Ishikawa (cell line): ENCODE measurements at regions not wholly inside any gene's neighbourhood (a gene's known extent, or its start where the extent isn't known, plus 50 kb on each side); places are given as distances from the start of the nearest gene placed in this dataset.

Source experiments
- CEBPB ChIP-seq: IDR thresholded peaks from 2 replicates; pipeline ENCODE4 v1.6.1; 2012
- CREB1 ChIP-seq: IDR thresholded peaks from 2 replicates; pipeline ENCODE4 v1.6.1; 2012; ENCODE audit warnings: low read depth
- EGR1 ChIP-seq: IDR thresholded peaks from 2 replicates; pipeline ENCODE4 v1.6.1; 2012
- EP300 ChIP-seq: IDR thresholded peaks from 2 replicates; pipeline ENCODE4 v1.6.1; 2012; ENCODE audit warnings: borderline replicate concordance
- FOXM1 ChIP-seq: IDR thresholded peaks from 2 replicates; pipeline ENCODE4 v1.6.1; 2012; ENCODE audit warnings: low read depth, borderline replicate concordance
- NFIC ChIP-seq: IDR thresholded peaks from 2 replicates; pipeline ENCODE4 v1.6.1; 2012
- RAD21 ChIP-seq: IDR thresholded peaks from 2 replicates; pipeline ENCODE4 v1.6.1; 2012; ENCODE audit warnings: low read depth
- TAF1 ChIP-seq: IDR thresholded peaks from 2 replicates; pipeline ENCODE4 v1.6.1; 2012; ENCODE audit warnings: low read depth, mild to moderate bottlenecking
- TCF12 ChIP-seq: IDR thresholded peaks from 2 replicates; pipeline ENCODE4 v1.6.1; 2012; ENCODE audit warnings: low read depth
- TEAD4 ChIP-seq: IDR thresholded peaks from 2 replicates; pipeline ENCODE4 v1.6.1; 2012
- YY1 ChIP-seq: IDR thresholded peaks from 2 replicates; pipeline ENCODE4 v1.6.1; 2012; ENCODE audit warnings: low read depth
- ZBTB7A ChIP-seq: IDR thresholded peaks from 2 replicates; pipeline ENCODE4 v1.6.1; 2012; ENCODE audit warnings: low read depth
- TF ChIP-seq, protein P1 (sequence below): IDR thresholded peaks from 2 replicates; pipeline ENCODE4 v1.6.1; 2012
- TF ChIP-seq, protein P2 (sequence below): IDR thresholded peaks from 2 replicates; pipeline ENCODE4 v1.6.1; 2012
- TF ChIP-seq, protein P3 (sequence below): IDR thresholded peaks from 2 replicates; pipeline ENCODE4 v1.6.1; 2012; ENCODE audit warnings: low read depth, mild to moderate bottlenecking

DNA sequence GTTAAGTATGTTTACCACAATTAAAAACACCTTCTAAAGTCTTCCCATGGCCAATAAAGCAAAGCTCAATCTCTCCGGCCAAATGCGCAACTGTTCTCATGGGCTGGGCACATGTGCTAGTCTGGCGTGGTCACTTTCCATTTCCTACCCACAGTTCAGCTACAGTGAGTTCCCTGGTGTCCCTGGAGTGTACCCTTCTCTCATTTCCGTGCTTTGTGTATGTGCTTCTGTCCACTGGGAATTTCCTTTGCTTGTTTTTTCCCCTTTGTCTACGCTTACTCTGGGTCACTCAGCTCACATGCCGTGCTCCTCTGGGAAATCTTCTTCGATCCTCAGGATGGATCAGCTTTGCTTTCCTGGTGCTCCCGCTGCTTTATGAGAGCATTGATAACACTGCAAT lies 69.6 kb upstream of the GYPC start:
- TF ChIP-seq TCF12 (no peak), EGR1 (no peak), TEAD4 (no peak), RAD21 (no peak)
- TF ChIP-seq, protein P1, sequence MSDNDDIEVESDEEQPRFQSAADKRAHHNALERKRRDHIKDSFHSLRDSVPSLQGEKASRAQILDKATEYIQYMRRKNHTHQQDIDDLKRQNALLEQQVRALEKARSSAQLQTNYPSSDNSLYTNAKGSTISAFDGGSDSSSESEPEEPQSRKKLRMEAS = no peak
- TF ChIP-seq, protein P2, sequence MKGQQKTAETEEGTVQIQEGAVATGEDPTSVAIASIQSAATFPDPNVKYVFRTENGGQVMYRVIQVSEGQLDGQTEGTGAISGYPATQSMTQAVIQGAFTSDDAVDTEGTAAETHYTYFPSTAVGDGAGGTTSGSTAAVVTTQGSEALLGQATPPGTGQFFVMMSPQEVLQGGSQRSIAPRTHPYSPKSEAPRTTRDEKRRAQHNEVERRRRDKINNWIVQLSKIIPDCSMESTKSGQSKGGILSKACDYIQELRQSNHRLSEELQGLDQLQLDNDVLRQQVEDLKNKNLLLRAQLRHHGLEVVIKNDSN = no peak

DNA sequence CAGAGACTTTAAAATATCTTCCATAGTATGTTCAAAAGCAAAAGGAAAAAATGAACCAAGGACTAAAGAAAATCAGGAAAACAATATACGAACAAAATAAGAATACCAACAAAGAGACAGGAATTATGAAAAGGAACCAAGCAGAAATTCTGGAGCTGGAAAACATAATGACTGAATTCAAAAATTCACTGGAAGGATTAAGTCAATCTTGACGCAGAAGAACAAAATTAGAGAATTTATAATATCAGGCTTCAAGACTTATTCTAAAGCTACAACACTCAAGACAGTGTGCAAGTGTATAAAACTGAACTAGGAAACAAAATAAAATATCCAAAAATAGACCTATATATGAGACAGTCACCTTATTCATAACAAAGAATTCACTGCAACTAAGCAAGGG lies 56.9 kb upstream of the GYPC start:
- no peak for TF ChIP-seq YY1

DNA sequence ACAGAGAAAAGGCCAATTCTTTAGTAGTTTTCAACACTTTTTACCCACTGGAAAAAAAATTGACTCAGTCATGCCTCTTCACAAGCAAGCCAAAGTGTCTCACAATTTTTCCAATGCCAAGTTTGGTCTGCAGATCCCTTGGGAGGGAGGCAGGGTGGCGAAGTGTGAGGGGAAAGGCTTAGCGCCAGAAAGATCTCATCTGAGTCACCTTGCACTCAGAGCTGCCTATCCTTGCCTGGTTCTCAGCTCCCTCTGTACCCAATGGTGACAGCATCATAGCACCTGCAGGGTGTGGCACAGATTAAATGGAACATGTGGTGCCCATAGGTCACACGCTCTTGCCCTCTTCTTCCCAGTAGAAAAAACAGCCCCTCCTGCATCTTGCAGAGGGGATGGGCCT lies 55.2 kb upstream of the GYPC start:
- TF ChIP-seq EGR1 (no peak), ZBTB7A (no peak), FOXM1 (no peak), TCF12 (no peak), TAF1 (no peak), RAD21 (no peak), NFIC (no peak), EP300 (no peak)
- TF ChIP-seq, protein P2 = no peak

DNA sequence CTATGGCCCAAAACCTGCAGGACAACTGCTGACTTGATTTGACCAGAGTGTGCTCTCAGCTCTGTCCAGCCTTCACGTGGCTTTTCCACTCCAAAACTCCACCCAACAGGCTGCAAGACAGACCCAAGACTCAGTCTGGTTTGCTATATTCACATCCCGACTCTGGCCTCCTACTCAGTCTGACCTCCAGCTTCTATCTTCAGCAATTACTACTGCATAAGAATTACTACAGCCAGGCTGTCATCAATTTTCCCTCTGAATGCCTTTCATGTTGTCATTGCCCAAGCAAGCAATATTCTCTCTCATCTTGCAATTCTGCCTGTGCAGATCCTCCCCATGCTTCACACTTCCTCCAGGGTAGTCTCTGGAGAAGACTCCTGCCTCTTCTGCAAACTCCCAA lies 53.6 kb upstream of the GYPC start:
- no peak for TF ChIP-seq CEBPB
- TF ChIP-seq RAD21 = no peak
- TF ChIP-seq ZBTB7A = no peak
- TF ChIP-seq EP300 = no peak
- TF ChIP-seq TAF1 = no peak
- TF ChIP-seq YY1 = no peak
- TF ChIP-seq NFIC = no peak
- TF ChIP-seq, protein P2 = no peak
- no peak for TF ChIP-seq TEAD4
- TF ChIP-seq, protein P3, sequence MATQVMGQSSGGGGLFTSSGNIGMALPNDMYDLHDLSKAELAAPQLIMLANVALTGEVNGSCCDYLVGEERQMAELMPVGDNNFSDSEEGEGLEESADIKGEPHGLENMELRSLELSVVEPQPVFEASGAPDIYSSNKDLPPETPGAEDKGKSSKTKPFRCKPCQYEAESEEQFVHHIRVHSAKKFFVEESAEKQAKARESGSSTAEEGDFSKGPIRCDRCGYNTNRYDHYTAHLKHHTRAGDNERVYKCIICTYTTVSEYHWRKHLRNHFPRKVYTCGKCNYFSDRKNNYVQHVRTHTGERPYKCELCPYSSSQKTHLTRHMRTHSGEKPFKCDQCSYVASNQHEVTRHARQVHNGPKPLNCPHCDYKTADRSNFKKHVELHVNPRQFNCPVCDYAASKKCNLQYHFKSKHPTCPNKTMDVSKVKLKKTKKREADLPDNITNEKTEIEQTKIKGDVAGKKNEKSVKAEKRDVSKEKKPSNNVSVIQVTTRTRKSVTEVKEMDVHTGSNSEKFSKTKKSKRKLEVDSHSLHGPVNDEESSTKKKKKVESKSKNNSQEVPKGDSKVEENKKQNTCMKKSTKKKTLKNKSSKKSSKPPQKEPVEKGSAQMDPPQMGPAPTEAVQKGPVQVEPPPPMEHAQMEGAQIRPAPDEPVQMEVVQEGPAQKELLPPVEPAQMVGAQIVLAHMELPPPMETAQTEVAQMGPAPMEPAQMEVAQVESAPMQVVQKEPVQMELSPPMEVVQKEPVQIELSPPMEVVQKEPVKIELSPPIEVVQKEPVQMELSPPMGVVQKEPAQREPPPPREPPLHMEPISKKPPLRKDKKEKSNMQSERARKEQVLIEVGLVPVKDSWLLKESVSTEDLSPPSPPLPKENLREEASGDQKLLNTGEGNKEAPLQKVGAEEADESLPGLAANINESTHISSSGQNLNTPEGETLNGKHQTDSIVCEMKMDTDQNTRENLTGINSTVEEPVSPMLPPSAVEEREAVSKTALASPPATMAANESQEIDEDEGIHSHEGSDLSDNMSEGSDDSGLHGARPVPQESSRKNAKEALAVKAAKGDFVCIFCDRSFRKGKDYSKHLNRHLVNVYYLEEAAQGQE = no peak
- no peak for TF ChIP-seq CREB1
- no peak for TF ChIP-seq TCF12
- no peak for TF ChIP-seq FOXM1
- TF ChIP-seq, protein P1 = no peak
- no peak for TF ChIP-seq EGR1
